H1 (cell line): ENCODE measurements at regions not wholly inside any gene's neighbourhood (a gene's known extent, or its start where the extent isn't known, plus 50 kb on each side); places are given as distances from the start of the nearest gene placed in this dataset.

Experiments used
- CTCF ChIA-PET: fragments of 300-600 bp; sonication (Branson Sonifier 250); formaldehyde crosslinking; loops from one replicate; lab custom pipeline; 2021; ENCODE audit not compliant: partially characterized antibody; lab: Charles Lee
- POLR2A ChIA-PET: fragments of 300-600 bp; sonication (Branson Sonifier 250); formaldehyde crosslinking; loops from one replicate; lab custom pipeline; 2021; ENCODE audit warnings: inconsistent platforms; ENCODE audit not compliant: partially characterized antibody; lab: Charles Lee
- DNase-seq, 2 experiments: peaks; one replicate each; pipeline versions ENCODE4 v3.0.0 to v3.0.0-alpha.2; 2010 to 2022; ENCODE audit warnings: low spot score in 2 of 2, low read depth in 1 of 2, mixed read lengths in 1 of 2
- FAIRE-seq: peaks from 2 replicates; lab custom pipeline; 2011; peaks lifted over from hg19 to GRCh38; lab: Jason Lieb, UNC
- H2AFZ ChIP-seq: 2 replicates; pipeline ENCODE4 v1.8.1; 2012; ENCODE audit warnings: low read length, inconsistent platforms
- H2AK5ac ChIP-seq: 2 replicates; pipeline ENCODE4 v1.6.1; 2013; ENCODE audit warnings: low read depth, low read length
- H2BK120ac ChIP-seq: replicated peaks from 2 replicates; pipeline ENCODE3; 2013; ENCODE audit warnings: low read depth, low read length, inconsistent platforms
- H2BK12ac ChIP-seq: 2 replicates; pipeline ENCODE4 v1.6.1; 2013; ENCODE audit warnings: low read depth, low read length
- H2BK15ac ChIP-seq: 2 replicates; pipeline ENCODE4 v1.6.1; 2013; ENCODE audit warnings: low read length
- H2BK20ac ChIP-seq: 2 replicates; pipeline ENCODE4 v1.6.1; 2013; ENCODE audit warnings: low read length
- H2BK5ac ChIP-seq: 2 replicates; pipeline ENCODE4 v1.6.1; 2013; ENCODE audit warnings: low read depth, low read length
- H3K14ac ChIP-seq: 2 replicates; pipeline ENCODE4 v1.6.1; 2013; ENCODE audit warnings: inconsistent platforms; ENCODE audit not compliant: insufficient read length
- H3K18ac ChIP-seq: 2 replicates; pipeline ENCODE4 v1.6.1; 2013; ENCODE audit warnings: low read length; ENCODE audit errors: extremely low read depth
- H3K23ac ChIP-seq: 2 replicates; pipeline ENCODE4 v1.6.1; 2013; ENCODE audit warnings: inconsistent platforms; ENCODE audit not compliant: insufficient read length
- H3K23me2 ChIP-seq: 2 replicates; pipeline ENCODE4 v1.6.1; 2013; ENCODE audit warnings: low read depth, low read length
- H3K27ac ChIP-seq: 2 replicates; pipeline ENCODE4 v1.6.1; 2011; ENCODE audit warnings: low read depth, low read length, inconsistent platforms
- H3K27me3 ChIP-seq, 4 experiments: replicated peaks in 1 of 4; 1 replicate in 1 of 4; 2 replicates in 3 of 4; pipeline versions ENCODE4 v1.6.1 to v1.8.1; 2011 to 2013; ENCODE audit warnings: low read length in 3 of 4, mild to moderate bottlenecking in 3 of 4, inconsistent platforms in 2 of 4, mixed read lengths in 2 of 4, moderate library complexity in 1 of 4; ENCODE audit not compliant: control insufficient read depth in 3 of 4, insufficient read depth in 3 of 4; ENCODE audit errors: extremely low read depth in 1 of 4
- H3K36me3 ChIP-seq, 4 experiments: 2 replicates each; pipeline versions ENCODE4 v1.6.1 to v1.8.1; 2011 to 2013; ENCODE audit warnings: mild to moderate bottlenecking in 4 of 4, low read length in 3 of 4, moderate library complexity in 2 of 4, control low read depth in 1 of 4, inconsistent platforms in 1 of 4; ENCODE audit not compliant: insufficient read depth in 4 of 4, control insufficient read depth in 2 of 4
- H3K4ac ChIP-seq: replicated peaks from 2 replicates; pipeline ENCODE3; 2013; ENCODE audit warnings: low read length, low read depth, mixed read lengths, inconsistent platforms; ENCODE audit not compliant: insufficient read length
- H3K4me1 ChIP-seq, 4 experiments: replicated peaks in 1 of 4; 1 replicate in 1 of 4; 2 replicates in 3 of 4; pipeline versions ENCODE4 v1.6.1 to v1.8.1; 2011 to 2013; ENCODE audit warnings: low read length in 3 of 4, inconsistent platforms in 2 of 4, mixed read lengths in 1 of 4; ENCODE audit not compliant: insufficient read depth in 4 of 4, control insufficient read depth in 3 of 4
- H3K4me2 ChIP-seq, 2 experiments: 2 replicates each; pipeline versions ENCODE4 v1.6.1 to v1.8.1; 2011 to 2013; ENCODE audit warnings: low read depth in 2 of 2, low read length in 2 of 2, control low read depth in 1 of 2, inconsistent platforms in 1 of 2, mild to moderate bottlenecking in 1 of 2; ENCODE audit not compliant: insufficient read depth in 1 of 2
- H3K4me3 ChIP-seq, 4 experiments: fragments of 200-600, 300-600 bp in 1 of 4; sonication (generic), shearing (Covaris generic), sonication (Bioruptor Twin) in 1 of 4; 2 replicates each; pipeline versions ENCODE4 v1.5.1 to v1.8.1; 2011 to 2016; ENCODE audit warnings: low read length in 4 of 4, low read depth in 3 of 4, control low read depth in 2 of 4, inconsistent platforms in 2 of 4, mild to moderate bottlenecking in 2 of 4, mixed read lengths in 1 of 4, moderate library complexity in 1 of 4; ENCODE audit not compliant: insufficient read depth in 2 of 4; ENCODE audit errors: extremely low read depth in 1 of 4
- H3K56ac ChIP-seq: replicated peaks from 2 replicates; pipeline ENCODE3; 2013; ENCODE audit warnings: low read depth, mild to moderate bottlenecking, mixed read lengths, low read length, inconsistent platforms; ENCODE audit not compliant: insufficient read length
- H3K79me1 ChIP-seq: 2 replicates; pipeline ENCODE4 v1.6.1; 2013; ENCODE audit warnings: low read depth, low read length, control low read depth
- H3K79me2 ChIP-seq, 2 experiments: 2 replicates each; pipeline versions ENCODE4 v1.6.1 to v1.8.1; 2012 to 2013; ENCODE audit warnings: low read length in 2 of 2, mild to moderate bottlenecking in 2 of 2, inconsistent platforms in 1 of 2; ENCODE audit not compliant: insufficient read depth in 2 of 2, control insufficient read depth in 1 of 2
- H3K9ac ChIP-seq, 4 experiments: replicated peaks in 1 of 4; 1 replicate in 1 of 4; 2 replicates in 3 of 4; pipeline versions ENCODE4 v1.6.1 to v1.8.1; 2011 to 2013; ENCODE audit warnings: low read depth in 3 of 4, low read length in 3 of 4, control low read depth in 2 of 4, mild to moderate bottlenecking in 2 of 4, moderate library complexity in 2 of 4, inconsistent platforms in 1 of 4; ENCODE audit errors: extremely low read depth in 1 of 4
- H3K9me3 ChIP-seq, 2 experiments: 2 replicates each; pipeline versions ENCODE4 v1.6.1 to v1.8.1; 2012 to 2013; ENCODE audit warnings: mild to moderate bottlenecking in 2 of 2, moderate library complexity in 2 of 2, control low read depth in 1 of 2, inconsistent platforms in 1 of 2, low read depth in 1 of 2, low read length in 1 of 2, mixed read lengths in 1 of 2; ENCODE audit not compliant: insufficient read depth in 2 of 2
- H4K20me1 ChIP-seq, 2 experiments: replicated peaks in 1 of 2; 2 replicates each; pipeline versions ENCODE3 to v1.8.1; 2011 to 2013; ENCODE audit warnings: inconsistent platforms in 2 of 2, low read length in 2 of 2, mild to moderate bottlenecking in 1 of 2; ENCODE audit not compliant: insufficient read depth in 2 of 2, control insufficient read depth in 1 of 2
- H4K5ac ChIP-seq: 2 replicates; pipeline ENCODE4 v1.6.1; 2013; ENCODE audit warnings: low read length, low read depth, mixed read lengths, inconsistent platforms; ENCODE audit not compliant: insufficient read length
- H4K8ac ChIP-seq: 2 replicates; pipeline ENCODE4 v1.8.0; 2013; ENCODE audit warnings: mild to moderate bottlenecking, moderate library complexity, low read length, inconsistent platforms; ENCODE audit not compliant: insufficient read depth; ENCODE audit errors: extremely low read depth
- H4K91ac ChIP-seq: replicated peaks from 2 replicates; pipeline ENCODE3; 2013; ENCODE audit warnings: low read length, mixed read lengths, inconsistent platforms; ENCODE audit not compliant: insufficient read length
- CBX8 ChIP-seq: fragments of 300-800, 300-1000 bp; sonication (generic); IDR thresholded peaks from 2 replicates; pipeline ENCODE4 v1.7.1; 2016; ENCODE audit warnings: low read depth, low read length, borderline replicate concordance
- CHD2 ChIP-seq: IDR thresholded peaks from 2 replicates; pipeline ENCODE4 v1.6.1; 2012; ENCODE audit warnings: low read length, improper control_type of control experiment
- EZH2 ChIP-seq: fragments of 200-600 bp; sonication (generic); IDR thresholded peaks from 2 replicates; pipeline ENCODE4 v1.7.1; 2012; ENCODE audit warnings: low read depth, mild to moderate bottlenecking, moderate library complexity, low read length, inconsistent platforms; ENCODE audit not compliant: severe bottlenecking
- FOSL1 ChIP-seq: IDR thresholded peaks from 2 replicates; pipeline ENCODE4 v1.6.1; 2011; ENCODE audit warnings: mild to moderate bottlenecking, low read depth, low read length, moderate library complexity; ENCODE audit not compliant: insufficient read depth
- NRF1 ChIP-seq: IDR thresholded peaks from 2 replicates; pipeline ENCODE4 v1.6.1; 2011; ENCODE audit warnings: mild to moderate bottlenecking, low read depth, low read length, improper control_type of control experiment
- RBBP5 ChIP-seq: IDR thresholded peaks from 2 replicates; pipeline ENCODE4 v1.7.1; 2012; ENCODE audit warnings: low read depth, mild to moderate bottlenecking, inconsistent platforms, low read length, moderate library complexity, borderline replicate concordance
- RFX5 ChIP-seq: IDR thresholded peaks from 2 replicates; pipeline ENCODE4 v1.6.1; 2011; ENCODE audit warnings: low read depth, low read length, improper control_type of control experiment, borderline replicate concordance
- TAF1 ChIP-seq: IDR thresholded peaks from 2 replicates; pipeline ENCODE4 v1.6.1; 2011; ENCODE audit warnings: mild to moderate bottlenecking, low read depth, low read length
- TAF7 ChIP-seq: optimal IDR thresholded peaks from 2 replicates; pipeline ENCODE3; 2011; ENCODE audit warnings: low read depth, mild to moderate bottlenecking, inconsistent platforms, low read length, moderate library complexity, borderline replicate concordance
- TBP ChIP-seq: IDR thresholded peaks from 2 replicates; pipeline ENCODE4 v1.6.1; 2011; ENCODE audit warnings: low read depth, low read length, improper control_type of control experiment
- TEAD4 ChIP-seq: IDR thresholded peaks from 2 replicates; pipeline ENCODE4 v1.6.1; 2012; ENCODE audit warnings: low read depth, low read length, inconsistent platforms, mixed read lengths
- YY1 ChIP-seq: IDR thresholded peaks from 2 replicates; pipeline ENCODE4 v1.6.1; 2011; ENCODE audit warnings: low read depth, mild to moderate bottlenecking, low read length
- WGBS, 2 experiments: shearing (Covaris generic) in 1 of 2; methylation state at CpG; one replicate each; pipeline versions ENCODE4 v1.1.6 to v1.1.7; 2013 to 2015; ENCODE audit warnings: low lambda C conversion rate in 2 of 2, mixed read lengths in 2 of 2, inconsistent platforms in 1 of 2, low coverage in 1 of 2, missing lambda C conversion rate in 1 of 2; ENCODE audit not compliant: insufficient replicate concordance in 2 of 2, insufficient coverage in 1 of 2, insufficient read length in 1 of 2; ENCODE audit errors: extremely low coverage in 1 of 2, missing lambda C conversion rate in 1 of 2; 5-methylcytosine and 5-hydroxymethylcytosine counted together

- Histone ChIP-seq H4K20me1 (no peaks in the 10 kb centered on the region), H3K4me1 (no peaks in the 10 kb centered on the region), H4K8ac (no peak overlapping the region), H3K79me1 (no peaks in the 10 kb centered on the region), H3K79me2 (no peaks in the 10 kb centered on the region), H3K4me2 (no peak overlapping the region), H3K9me3 (peaks cover 18% of the 10 kb centered on the region in 2 experiments), H2BK120ac (no peak overlapping the region), H2AFZ (no peak overlapping the region), H3K36me3 (no peaks in the 10 kb centered on the region), H3K4ac (no peak overlapping the region), H3K23ac (no peak overlapping the region), H2BK20ac (no peak overlapping the region), H2AK5ac (no peak overlapping the region), H3K27me3 (no peaks in the 10 kb centered on the region), H3K9ac (no peak overlapping the region), H3K4me3 (no peak overlapping the region), H2BK15ac (no peak overlapping the region), H4K5ac (no peak overlapping the region), H3K56ac (no peak overlapping the region), H3K27ac (no peak overlapping the region), H2BK5ac (no peak overlapping the region), H2BK12ac (no peak overlapping the region), H3K18ac (no peak overlapping the region), H3K14ac (no peak overlapping the region), H3K23me2 (no peaks in the 10 kb centered on the region), H4K91ac (no peak overlapping the region)
- no peak for DNase-seq
- POLR2A ChIA-PET, result no interaction called here
- WGBS, 2 experiments, result 90% methylated on average over 1 of the region's 1 CpG; no CpG with 5 or more reads in 1 of the 2 experiments
- FAIRE-seq, result no peak
- CTCF ChIA-PET, result no interaction called here
- TF ChIP-seq TAF1 (no peak), FOSL1 (no peak), TBP (no peak), TEAD4 (no peak), EZH2 (no peak), CBX8 (no peak), YY1 (no peak), CHD2 (no peak), RFX5 (no peak), RBBP5 (no peak), TAF7 (no peak), NRF1 (no peak)
These were observed 436.4 kb downstream of the KCNJ18 start for GRCh38 chr17:22128723-22129122.
